Activated CD8-positive, alpha-beta T cell treated with anti-CD3 and anti-CD28 coated beads for 36 hours (primary cell): ENCODE measurements at regions not wholly inside any gene's neighbourhood (a gene's known extent, or its start where the extent isn't known, plus 50 kb on each side); places are given as distances from the start of the nearest gene placed in this dataset.

Experiments used
- ATAC-seq: fragments of 200-7000 bp; cut with Tn5 transposase; one replicate; pipeline ENCODE4 v1.10.0; 2021; ENCODE audit warnings: mild to moderate bottlenecking, moderate library complexity
- CTCF ChIA-PET: fragments of 350-600 bp; sonication (Branson Sonifier 250); formaldehyde crosslinking; loops from one replicate; lab custom pipeline; 2021; ENCODE audit warnings: antibody characterized with exemption; lab: Charles Lee
- POLR2A ChIA-PET: fragments of 350-600 bp; sonication (Branson Sonifier 250); formaldehyde crosslinking; loops from one replicate; lab custom pipeline; 2021; ENCODE audit warnings: antibody characterized with exemption; lab: Charles Lee
- DNase-seq: peaks from one replicate; pipeline ENCODE4 v3.0.0-alpha.2; 2020
- H3K27ac Mint-ChIP-seq: one replicate; pipeline ENCODE4 v1.8.0; 2021; ENCODE audit warnings: mild to moderate bottlenecking, mixed read lengths
- H3K27me3 Mint-ChIP-seq: one replicate; pipeline ENCODE4 v1.8.0; 2021; ENCODE audit warnings: mixed read lengths
- H3K36me3 Mint-ChIP-seq: one replicate; pipeline ENCODE4 v1.8.0; 2021; ENCODE audit warnings: low read depth, mixed read lengths
- H3K4me1 Mint-ChIP-seq: one replicate; pipeline ENCODE4 v1.8.0; 2021; ENCODE audit warnings: low read depth, mixed read lengths
- H3K4me3 Mint-ChIP-seq: one replicate; pipeline ENCODE4 v1.8.0; 2021; ENCODE audit warnings: mild to moderate bottlenecking, moderate library complexity, mixed read lengths
- H3K9me3 Mint-ChIP-seq: one replicate; pipeline ENCODE4 v1.8.0; 2021; ENCODE audit warnings: mixed read lengths
- intact Hi-C: fragments of 100-400 bp; cut with micrococcal nuclease; formaldehyde crosslinking; loops from one replicate; pipeline ENCODE4 v1.10.0; 2022
- TF ChIP-seq, protein P1 (sequence below): fragments of 200-600 bp; IDR thresholded peaks from one replicate; pipeline ENCODE4 v1.8.0; 2022; ENCODE audit warnings: antibody characterized with exemption, mild to moderate bottlenecking

DNA sequence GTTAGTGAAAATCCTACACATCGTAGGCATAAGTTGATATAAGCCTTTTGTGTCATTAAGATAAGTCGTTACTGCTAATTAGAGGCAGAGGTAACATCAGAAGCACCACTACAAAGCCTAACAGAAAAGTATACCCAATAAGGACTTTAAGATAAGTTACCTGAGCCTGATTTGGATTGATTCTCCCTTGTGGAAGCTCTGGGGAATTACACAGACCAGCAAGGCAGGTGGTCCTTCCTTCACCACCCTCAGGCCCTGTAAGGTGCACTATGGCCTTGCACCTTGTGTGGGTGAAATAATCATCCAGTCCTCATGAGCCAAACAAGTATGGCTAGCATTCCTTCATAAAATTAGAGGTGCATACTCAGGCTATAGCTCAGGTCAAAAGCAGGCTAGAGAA is 166.7 kb upstream of the CHRM3 start:
- TF ChIP-seq, protein P1, sequence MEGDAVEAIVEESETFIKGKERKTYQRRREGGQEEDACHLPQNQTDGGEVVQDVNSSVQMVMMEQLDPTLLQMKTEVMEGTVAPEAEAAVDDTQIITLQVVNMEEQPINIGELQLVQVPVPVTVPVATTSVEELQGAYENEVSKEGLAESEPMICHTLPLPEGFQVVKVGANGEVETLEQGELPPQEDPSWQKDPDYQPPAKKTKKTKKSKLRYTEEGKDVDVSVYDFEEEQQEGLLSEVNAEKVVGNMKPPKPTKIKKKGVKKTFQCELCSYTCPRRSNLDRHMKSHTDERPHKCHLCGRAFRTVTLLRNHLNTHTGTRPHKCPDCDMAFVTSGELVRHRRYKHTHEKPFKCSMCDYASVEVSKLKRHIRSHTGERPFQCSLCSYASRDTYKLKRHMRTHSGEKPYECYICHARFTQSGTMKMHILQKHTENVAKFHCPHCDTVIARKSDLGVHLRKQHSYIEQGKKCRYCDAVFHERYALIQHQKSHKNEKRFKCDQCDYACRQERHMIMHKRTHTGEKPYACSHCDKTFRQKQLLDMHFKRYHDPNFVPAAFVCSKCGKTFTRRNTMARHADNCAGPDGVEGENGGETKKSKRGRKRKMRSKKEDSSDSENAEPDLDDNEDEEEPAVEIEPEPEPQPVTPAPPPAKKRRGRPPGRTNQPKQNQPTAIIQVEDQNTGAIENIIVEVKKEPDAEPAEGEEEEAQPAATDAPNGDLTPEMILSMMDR, result no peak
- Mint-ChIP-seq H3K36me3 (no peaks in the 10 kb centered on the region), H3K4me1 (no peaks in the 10 kb centered on the region), H3K4me3 (no peak overlapping the region), H3K9me3 (peaks cover 24% of the 10 kb centered on the region), H3K27me3 (no peaks in the 10 kb centered on the region), H3K27ac (no peak overlapping the region)
- no peak for DNase-seq
- no peak for ATAC-seq
- intact Hi-C loops, result no loop called here
- POLR2A ChIA-PET, result no interaction called here
- CTCF ChIA-PET, result no interaction called here

DNA sequence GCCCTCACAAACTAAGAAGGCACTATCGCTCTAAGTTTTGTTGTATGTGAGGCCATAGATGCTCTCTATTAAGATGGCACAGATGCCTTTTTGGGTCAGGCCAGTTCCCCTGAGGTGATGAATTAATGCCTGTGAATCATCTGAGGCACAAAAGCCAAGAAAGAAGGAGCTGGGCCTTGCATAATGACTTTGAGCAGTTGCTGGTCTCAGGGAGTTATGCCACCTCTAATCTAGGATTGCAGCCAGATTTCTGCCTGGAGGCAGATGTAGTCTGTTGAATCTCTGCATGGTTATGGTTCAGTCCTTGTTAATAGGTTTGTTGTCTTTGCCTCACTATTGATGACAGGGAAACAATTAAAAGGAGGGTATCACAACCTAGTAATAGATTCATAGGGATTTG is 168.1 kb upstream of the CHRM3 start:
- Mint-ChIP-seq H3K27me3 (no peaks in the 10 kb centered on the region), H3K9me3 (peaks cover 21% of the 10 kb centered on the region), H3K27ac (no peak overlapping the region), H3K36me3 (no peaks in the 10 kb centered on the region), H3K4me3 (no peak overlapping the region), H3K4me1 (no peaks in the 10 kb centered on the region)
- intact Hi-C loops, result no loop called here
- POLR2A ChIA-PET, result no interaction called here
- no peak for DNase-seq
- no peak for ATAC-seq
- TF ChIP-seq, protein P1, result no peak
- CTCF ChIA-PET, result no interaction called here

DNA sequence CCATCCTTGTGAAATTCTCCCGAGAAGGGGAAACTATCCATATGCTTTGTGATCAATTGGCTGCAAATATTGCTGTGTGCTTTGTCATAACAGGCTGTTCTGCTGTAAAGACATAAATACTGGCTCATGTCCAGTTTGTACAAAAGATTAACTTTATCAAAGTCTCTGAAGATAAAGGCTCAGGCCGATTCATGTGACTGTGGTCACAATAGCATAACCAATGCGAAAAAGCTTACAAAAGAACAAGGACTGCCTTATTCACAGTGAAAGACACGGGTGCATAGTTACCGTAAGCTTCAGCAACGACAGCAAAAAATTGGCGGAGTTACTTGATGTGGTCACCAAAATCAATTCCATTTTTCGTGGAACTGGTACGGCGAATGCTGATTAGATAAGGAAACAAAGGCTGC is 173.6 kb upstream of the CHRM3 start:
- ChIA-PET POLR2A (no interaction called here), CTCF (no interaction called here)
- H3K36me3 Mint-ChIP-seq, result no peaks in the 10 kb centered on the region
- TF ChIP-seq, protein P1, result no peak
- no peaks in the 10 kb centered on the region for H3K27me3 Mint-ChIP-seq
- no peak for DNase-seq
- H3K4me1 Mint-ChIP-seq, result no peaks in the 10 kb centered on the region
- ATAC-seq, result no peak
- intact Hi-C loops, result no loop called here
- H3K4me3 Mint-ChIP-seq, result no peak overlapping the region
- peaks cover 2% of the 10 kb centered on the region for H3K9me3 Mint-ChIP-seq
- H3K27ac Mint-ChIP-seq, result no peak overlapping the region

DNA sequence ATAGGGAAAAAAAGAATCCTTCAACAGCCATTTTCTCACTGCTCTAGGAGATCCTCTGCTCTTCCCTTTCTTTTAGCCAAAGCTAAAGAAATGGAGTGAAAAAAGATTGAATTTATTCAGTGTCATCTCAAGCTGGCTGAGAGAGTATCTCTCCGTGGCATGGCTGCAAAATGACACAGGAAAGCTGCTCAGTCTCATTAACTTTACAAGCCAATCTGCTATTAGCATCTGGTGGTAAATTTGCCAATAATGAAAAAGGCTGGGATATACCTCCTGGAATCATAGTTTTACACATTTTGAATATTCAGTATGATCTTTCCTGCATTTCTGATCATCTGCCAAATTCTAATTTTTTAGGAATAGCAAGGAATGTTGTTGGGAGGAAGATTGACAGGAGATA is 176.8 kb upstream of the CHRM3 start:
- Mint-ChIP-seq H3K9me3 (peaks cover 1% of the 10 kb centered on the region), H3K4me3 (no peak overlapping the region), H3K36me3 (no peaks in the 10 kb centered on the region), H3K27me3 (no peaks in the 10 kb centered on the region), H3K4me1 (no peaks in the 10 kb centered on the region), H3K27ac (no peak overlapping the region)
- ChIA-PET CTCF (no interaction called here), POLR2A (no interaction called here)
- no peak for ATAC-seq
- intact Hi-C loops, result no loop called here
- no peak for DNase-seq
- TF ChIP-seq, protein P1, result no peak

DNA sequence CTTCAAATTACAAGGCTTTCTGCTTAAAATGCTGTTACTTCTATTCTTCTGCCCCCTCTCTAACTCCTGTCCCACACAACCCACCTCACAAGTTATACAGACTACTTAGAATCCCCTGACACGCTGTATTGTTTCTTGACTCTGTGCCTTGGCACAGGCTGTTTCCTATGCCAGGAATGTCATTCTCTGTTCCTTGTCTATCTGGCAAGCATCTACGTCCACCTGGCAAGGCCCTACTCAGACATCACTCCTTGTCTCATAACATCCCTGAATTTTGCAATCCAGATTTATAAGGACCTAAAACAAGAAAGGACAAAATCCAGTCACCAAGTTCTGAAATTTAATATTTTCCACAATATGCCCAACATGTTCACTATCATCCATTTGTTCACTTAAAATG is 182.0 kb upstream of the CHRM3 start:
- Mint-ChIP-seq H3K27ac (no peak overlapping the region), H3K9me3 (peaks cover 1% of the 10 kb centered on the region), H3K36me3 (no peaks in the 10 kb centered on the region), H3K4me1 (no peaks in the 10 kb centered on the region), H3K27me3 (no peaks in the 10 kb centered on the region), H3K4me3 (no peak overlapping the region)
- TF ChIP-seq, protein P1, result no peak
- DNase-seq (no peak), ATAC-seq (no peak)
- POLR2A ChIA-PET, result no interaction called here
- CTCF ChIA-PET, result no interaction called here
- intact Hi-C loops, result no loop called here
